RPMI7951 (cell line): ENCODE measurements at regions not wholly inside any gene's neighbourhood (a gene's known extent, or its start where the extent isn't known, plus 50 kb on each side); places are given as distances from the start of the nearest gene placed in this dataset.
"Not testable (repeated sequence)": the region's sequence is repeated elsewhere in the genome, so short reads cannot be mapped to it uniquely, and the experiment has no call there.

ENCODE experiments used
- DNase-seq: peaks from one replicate; pipeline ENCODE4 v3.0.0-alpha.2; 2012; ENCODE audit warnings: low read depth

DNA sequence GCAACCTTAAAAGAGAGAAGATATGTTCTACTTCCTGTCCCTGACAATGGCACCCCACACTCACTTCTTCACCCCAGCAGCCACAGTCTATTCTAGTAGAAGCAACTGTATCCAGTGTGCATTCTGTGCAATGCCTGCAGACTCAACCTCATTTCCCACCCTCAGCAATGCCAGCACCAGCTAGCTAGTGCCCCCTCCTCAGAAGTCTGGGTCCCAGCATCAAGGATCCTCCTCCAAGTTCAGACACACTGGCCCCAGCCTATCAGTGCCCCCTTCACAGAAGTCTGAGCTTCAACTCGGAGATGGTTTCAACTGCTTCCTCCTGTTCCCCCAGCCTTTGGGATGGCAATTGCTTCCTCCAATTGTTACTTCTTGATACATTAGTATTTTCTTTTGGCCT is 268.3 kb downstream of the MEX3B start:
- DNase-seq = no peak

DNA sequence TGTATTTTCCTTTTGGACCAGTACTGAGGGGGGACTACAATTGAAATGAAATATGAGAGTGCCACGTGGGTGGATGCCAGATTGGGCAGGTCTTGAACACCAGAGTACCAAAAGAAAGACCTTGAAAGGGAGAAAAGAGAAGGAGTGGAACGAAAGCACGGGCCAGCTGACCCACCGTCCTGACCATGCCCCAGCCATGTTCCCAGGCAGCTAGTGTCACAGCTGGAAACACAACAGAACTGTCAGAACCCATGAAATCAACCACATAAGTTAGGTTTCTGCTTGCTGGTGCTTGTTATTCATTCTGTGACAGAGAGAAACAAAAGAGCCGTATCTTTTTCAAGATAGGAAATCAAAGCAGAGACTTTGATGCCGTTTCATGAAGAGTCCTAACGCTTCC is 268.8 kb downstream of the MEX3B start:
- DNase-seq = no peak

DNA sequence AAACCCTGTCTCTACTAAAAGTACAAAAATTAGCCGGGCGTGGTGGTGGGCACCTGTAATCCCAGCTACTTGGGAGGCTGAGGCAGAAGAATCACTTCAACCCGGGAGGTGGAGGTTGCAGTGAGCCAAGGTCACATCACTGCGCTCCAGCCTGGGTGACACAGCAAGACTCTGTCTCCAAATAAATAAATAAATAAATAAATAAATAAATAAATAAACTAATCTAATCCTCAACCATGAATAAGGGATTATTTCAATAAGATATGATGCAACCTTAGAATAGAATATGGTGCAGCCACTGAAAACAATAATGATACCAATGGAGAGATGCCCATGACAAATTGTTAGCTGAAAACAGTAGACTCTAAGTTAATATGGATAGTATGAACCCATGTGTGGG is 270.0 kb downstream of the MEX3B start:
- not testable (repeated sequence) for DNase-seq

DNA sequence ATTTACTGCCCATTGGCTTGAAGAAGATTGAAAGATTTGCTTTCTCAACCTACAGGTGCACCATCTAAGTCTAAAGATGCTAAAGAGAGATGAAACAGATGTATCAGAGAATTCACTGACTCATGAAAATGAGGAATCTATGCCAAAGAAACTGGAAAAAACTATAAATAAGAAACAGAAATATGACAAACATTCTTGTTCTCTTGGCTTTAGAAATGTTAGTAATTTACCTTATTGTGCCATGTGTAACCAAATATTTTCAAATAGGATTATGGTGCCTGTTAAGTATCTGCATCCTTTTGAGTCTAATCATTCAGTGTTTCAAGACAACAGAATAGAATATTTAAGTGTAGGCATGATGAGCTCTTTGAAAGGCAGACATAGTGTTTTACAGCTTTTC is 271.5 kb downstream of the MEX3B start:
- no peak for DNase-seq

DNA sequence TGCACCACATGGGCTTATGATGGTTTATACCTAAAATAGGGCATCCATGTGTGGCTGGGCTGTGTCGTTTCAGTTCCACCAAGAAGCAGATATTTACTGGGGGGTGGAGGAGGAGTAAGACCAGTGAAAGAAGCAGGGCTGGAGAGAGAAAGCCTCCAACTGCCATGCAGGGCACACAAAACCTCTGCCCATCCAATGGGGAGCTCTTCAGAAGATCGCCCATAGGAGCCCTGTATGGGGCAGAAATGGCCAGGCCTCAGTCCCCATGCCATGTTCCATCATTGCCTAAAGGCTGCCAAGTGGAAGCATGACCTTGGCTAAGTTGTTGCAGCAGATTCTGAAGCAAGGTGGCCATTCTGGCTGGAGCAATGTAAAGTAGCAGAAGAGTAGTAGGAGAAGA is 277.0 kb downstream of the MEX3B start:
- DNase-seq = no peak

DNA sequence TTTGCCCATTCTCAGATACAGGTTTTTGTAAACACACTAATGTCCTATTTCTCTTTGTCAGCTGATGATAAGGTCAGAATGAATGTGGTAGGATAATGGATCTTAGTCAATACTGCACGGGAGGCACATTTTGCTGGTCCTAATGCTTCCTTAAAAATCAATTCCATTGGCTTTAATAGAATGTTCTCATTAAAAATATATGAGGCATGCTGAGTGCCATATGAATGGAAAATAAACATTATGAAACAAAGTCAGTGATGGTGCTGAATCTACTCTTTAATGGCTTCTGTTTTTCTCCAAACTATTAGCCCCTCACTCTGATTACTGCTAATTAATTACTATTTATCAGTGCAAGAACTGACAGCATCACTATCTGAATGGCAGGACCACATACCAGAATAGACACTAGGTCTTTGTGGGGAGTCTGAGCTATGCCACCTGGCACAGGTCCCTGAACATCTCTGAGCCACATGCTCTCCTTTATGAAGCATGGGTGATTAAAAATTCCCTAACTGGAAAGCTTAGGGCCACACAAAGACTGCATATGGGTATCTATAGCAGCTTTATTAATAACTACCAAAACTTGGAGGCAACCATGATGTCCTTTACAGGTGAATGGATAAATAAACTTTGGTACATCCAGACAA is 278.9 kb downstream of the MEX3B start:
- no peak for DNase-seq

DNA sequence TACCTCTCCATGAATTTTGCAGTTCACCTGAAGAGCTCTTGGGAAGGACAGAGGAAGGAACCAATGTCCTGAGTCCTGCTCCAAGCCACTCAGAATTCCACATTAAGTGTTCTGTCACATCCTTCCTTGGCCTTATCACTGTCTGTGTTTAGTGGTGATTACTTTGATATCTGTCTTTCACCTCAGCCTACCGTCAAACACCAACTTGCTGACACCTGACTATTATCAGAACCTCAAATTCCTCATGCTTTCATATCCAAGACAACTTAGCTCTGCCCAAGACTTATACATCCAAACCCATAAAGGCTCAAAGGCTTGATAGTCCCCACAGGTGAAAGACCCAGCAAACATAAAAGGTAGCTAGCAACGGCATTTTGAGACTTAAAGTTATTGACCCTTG is 280.0 kb downstream of the MEX3B start:
- DNase-seq = no peak

DNA sequence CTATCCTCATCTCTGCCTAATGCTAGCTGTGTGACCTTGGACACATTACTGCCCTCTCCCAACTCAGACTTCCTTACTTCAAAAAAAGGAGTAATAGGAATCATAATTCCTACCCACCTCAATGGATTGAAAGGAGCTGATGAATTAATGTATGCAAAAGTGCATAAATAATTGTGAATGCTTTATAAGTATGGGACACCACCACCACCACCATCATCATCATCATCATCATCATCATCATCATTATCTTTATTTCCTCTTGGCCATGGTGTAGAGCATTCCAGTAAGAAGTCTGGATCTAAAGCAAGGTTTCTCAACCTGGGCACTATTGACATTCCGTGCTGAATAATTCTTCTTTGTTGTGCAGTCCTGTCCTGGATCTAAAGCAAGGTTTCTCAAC is 282.5 kb downstream of the MEX3B start:
- DNase-seq = no peak

DNA sequence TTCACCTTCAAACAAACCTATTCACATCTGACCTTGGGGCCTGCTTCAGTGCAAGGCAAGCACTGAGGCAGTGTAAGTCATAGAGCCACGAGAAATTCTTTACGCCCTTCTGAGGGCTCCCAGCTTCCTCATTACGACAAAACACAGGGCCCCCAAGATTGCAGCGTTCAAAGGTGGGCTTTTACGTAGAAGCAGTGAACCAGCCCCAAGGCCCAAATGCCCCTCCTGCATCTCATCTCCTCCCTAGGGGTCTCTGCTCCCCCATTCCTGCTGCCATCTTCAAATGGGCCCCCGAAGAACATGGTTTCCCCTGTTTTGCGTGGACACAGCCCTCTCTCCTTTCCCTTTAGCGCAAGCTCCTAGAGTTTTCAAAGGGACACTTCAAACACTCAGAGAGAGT is 285.1 kb downstream of the MEX3B start:
- DNase-seq = no peak

DNA sequence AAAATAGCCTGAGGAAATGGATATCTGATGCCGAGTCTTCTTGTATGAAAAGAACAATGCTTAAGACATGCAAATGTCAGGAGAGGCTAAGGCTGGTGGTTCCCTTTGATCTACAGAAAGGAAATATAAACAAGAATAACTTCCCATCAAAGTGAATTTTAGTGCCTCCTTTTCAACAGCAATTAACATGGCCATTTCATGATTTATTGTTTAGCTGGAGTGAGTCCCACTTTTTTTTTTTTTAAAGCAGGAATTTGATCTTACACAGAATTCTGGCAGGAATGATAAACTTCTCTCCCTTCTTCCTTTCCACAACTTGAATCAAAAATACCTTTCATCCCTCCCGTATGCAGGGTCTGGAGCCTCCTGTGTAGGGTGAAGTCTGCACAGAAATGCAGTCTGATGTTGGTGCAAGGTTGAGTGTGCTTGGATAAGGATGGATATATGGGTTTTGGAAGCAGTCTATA is 287.0 kb downstream of the MEX3B start:
- DNase-seq = no peak

DNA sequence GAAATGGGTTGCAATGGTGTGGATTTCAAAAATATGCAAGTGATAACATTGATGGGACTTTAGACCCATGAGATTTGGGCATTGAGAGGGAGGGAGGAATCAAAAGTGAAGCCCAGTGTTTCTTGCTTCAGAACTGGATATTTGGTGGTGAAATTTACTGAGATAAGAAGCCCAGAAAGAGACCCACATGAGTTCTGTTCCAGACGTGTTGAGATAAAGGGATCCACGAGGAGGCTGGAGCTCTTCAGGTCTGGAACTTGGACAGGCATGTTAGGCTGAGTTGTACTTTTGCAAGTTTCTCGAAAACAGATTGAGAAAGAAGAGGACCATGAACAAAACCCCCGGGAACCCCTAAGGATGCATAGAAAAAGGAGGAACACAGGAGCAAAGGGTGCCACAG is 290.2 kb downstream of the MEX3B start:
- no peak for DNase-seq

DNA sequence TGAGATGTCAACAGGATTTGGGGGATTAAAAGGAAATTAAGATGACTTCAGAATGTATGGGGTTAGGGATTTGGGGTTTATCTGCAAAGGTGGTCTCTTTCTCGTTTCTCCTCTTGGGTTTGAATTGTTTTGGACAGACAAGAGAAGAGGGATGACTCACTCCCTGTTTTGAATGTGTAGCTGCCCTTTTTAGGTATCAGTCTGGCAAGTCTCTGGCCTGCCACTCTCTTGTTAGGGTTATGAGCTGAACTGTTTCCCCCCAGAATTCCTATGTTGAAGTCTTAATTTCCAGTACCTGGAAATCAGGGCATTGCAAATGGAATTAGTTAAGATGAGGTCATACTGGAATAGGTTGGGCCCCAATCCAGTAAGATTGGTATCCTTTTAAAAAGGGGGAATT is 291.7 kb downstream of the MEX3B start:
- no peak for DNase-seq

DNA sequence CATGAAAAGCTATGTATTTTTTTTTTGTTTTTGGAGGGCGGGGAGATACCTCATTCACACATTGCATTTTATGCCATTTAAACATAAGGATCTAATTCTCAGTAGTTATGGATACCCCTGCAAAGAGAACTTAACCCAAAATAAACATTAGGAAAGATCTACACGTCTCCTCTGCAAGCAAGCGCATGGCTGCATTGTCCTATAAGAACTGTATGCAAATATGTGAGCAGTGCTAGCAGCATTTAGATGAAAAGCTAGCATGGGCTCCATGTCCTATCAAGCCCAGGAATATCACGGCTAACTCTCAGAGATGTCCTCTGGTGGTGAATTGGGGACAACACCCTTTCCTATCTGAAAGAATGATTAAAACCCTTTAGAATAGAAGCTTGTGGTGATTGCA is 292.8 kb downstream of the MEX3B start:
- DNase-seq = no peak

DNA sequence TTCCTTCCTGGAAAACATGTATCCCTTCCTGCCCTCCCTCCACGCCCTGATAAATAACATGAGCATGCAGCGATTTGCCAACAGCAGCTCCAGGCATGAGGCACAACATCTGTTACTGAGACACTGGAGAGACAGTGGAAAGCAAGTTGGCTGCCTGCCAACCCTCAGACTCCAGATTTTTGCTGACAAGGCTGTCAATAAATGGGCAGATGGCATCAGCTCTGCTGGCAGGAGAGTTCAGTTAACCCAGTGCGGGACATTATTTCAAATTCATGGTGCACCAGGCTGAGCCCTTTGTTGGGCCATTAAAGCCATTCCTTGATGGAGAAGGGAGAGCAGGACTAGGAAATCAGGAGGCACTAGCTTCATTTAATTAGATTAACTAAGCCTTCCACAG is 293.3 kb downstream of the MEX3B start:
- DNase-seq = peak; percentile 53

DNA sequence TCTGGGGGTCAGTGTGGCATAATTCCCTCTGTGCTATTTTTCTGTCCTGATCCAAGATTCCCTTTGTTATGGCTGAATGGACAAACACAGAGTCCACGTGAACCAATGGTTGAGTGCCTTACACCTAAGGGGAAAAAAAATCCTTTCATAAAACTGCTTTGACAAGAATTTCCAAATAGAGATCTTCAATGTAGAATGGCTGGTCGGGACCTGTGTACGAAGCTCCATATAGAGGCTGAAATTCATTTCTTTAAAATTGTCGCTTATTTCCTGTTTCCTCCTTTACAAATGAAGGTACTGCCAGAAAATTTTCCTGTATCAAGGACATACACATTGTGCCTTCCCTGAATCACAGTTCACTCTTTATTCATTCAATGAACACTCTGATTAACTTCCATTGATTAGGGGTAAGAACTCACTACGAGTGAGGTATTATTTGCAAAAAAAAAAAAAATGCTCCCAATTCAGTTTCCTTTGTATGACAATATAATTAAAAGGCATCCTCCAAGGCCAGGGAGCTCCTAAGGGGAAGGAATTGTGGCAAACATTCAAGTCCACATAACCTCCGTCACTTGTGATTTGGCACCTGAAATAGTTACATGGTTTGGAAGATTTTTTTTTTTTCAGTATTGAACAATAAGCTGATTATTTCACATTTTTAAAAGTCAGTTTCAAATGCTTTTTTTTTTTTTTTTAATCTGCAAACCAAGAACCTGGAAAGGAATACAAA is 293.8 kb downstream of the MEX3B start:
- no peak for DNase-seq

DNA sequence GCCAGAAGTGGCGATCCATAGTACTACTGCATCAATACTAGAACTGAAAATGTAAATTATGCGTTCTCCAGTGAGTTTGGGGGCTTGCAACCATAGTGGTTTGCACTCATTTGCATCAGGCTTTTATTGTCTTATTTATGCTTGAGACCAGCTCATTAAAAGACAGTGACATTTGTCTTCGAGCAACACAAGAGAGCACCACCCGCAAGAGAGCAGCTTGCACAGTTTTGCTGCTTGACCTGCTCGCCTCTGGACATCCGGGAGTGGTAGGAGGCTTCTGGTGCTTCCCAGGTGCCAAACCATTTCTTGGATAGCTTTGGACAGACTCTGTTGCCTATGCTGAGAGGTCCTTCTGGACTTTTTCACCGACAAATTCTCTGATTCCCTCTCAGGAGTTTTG is 294.6 kb downstream of the MEX3B start:
- DNase-seq = no peak

DNA sequence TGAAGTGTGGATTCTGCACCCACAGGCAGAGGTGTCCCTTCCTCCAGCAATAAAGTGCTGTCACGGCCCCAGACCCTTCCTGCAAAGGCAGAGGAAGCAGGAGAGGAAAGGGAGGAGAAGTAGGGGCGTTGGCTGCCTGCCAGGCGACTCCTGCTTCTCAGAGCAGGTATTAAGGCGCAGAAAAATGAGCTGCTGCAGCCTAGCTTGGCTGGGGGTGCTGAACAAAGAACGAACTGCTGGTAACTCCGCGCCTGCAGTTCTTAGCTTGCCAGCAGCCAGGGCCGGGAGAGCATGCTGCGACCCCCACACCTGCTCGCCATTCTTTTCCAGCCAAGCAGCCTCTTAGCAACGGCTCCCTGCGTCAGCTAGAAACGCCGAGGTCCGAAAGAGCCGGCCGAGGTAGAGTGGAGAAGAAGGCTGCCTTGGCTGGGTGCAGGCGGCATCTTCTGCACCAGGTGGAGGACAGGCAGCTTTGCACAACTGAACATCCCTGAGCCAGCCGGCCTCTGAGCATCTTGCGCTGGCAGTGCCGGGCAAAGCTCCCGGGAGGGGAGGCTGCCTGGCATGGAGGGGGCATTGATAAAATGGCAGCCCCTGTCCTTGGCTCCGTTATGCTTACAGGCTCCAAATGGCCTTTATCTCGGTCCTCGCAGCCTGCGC is 296.0 kb downstream of the MEX3B start:
- no peak for DNase-seq

DNA sequence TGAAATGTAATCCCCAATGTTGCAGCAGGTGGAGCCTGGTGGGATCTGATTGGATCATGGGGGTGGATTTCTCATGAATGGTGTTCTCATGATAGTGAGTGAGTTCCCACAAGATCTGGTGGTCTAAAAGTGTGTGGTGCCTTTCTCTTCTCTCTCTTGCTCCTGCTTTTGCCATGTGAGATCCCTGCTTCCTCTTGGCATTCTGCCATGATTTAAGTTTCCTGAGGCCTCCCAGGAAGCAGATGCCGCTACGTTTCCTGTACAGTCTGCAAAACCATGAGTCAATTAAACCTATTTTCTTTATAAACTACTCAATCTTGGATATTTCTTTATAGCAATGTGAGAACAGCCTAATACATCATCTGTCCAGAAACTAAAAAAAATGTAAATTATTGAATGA is 298.3 kb downstream of the MEX3B start:
- DNase-seq = no peak

DNA sequence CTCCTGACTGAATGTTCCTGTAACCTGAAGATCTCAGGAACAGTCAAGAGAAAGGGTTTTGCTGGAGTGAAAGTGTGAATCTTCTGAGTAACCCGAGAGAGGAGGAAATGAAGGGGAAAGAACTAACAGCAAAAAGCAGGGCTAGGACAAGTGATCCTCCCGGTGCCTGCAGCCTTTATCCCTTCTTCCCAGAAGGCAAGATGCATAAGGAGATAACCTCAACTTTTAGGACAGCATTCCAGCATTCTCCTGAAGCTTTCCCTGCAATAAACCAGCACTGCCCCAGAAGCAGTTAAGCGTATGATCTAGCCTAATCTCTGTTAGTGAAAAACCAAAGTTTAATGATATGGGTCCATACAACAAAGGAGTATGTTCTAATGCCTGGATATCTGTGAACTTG is 298.8 kb downstream of the MEX3B start:
- no peak for DNase-seq

DNA sequence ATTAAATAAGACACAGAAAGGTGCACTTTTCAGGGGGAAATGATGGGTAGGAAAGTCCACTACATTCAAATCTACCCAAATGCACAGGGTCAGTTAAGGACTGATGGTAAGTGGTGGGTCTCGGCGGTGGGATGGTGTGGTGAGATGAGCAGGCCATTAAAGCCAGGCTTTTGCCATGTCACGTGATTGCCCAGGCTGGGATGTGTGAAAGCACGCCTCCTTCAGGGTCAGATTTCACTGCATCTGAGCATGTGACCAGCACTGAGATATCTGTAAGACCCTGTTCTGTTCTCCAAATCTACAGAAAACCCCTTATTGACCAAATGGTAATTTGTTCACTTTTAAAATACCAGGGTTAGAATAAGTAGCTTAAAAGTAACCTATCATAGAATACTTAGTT is 301.5 kb downstream of the MEX3B start:
- DNase-seq = no peak

DNA sequence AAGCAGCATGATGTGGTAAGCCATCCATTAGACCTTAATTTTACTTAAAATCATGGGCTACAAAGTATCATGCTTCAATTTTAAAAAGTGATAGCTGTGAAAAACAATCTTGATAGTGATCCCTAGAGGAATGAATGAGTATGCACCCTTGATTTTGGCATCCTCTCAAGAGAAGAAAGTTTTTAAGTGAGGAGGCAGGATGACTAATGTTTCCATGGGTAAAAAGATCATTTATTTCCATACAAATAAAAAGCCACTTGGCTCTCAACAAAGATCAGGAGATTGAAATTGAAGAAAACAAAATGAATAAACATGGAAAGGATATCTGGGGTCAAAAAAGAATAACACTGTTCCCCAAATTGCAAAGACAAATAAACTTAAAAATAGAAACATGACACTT is 305.4 kb downstream of the MEX3B start:
- no peak for DNase-seq

DNA sequence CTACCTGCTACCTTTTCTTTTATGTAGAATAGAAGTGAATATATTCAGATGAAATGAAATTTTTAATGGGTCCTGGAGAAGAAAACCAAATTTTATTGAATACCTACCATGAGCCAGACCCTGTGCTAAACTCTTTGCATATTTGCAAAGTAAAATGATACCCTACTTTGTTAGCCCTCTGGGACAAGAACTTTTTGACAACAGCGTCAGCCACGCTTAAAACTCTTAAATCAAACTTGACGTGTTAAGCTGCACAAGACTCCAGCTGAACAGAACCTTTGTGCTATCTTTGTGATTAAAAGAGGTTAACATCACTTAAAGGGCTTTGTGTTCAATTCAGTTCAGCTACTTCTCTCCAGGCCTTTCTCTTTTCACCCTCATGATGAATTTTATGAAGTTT is 316.5 kb downstream of the MEX3B start:
- DNase-seq = no peak

DNA sequence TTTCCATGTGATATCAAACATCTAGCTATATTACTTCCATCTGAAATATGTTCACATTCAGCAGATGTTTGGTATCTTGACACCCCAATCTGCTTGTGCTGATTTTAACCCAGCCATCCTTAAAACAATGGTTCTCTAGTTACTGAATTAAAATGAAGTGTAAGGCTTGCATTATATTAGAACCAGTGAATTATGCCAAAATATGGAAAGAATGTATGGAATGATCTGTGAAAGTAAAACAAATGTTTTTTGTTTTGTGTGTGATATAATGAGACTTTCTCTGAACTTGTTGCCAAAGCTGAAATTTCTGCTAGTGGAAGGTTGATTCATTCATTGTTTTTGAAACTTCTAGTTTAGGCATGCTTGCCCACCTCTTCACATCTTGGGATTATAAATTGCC is 317.1 kb downstream of the MEX3B start:
- no peak for DNase-seq
